Ovary (tissue), 3 donors: ENCODE measurements at regions not wholly inside any gene's neighbourhood (a gene's known extent, or its start where the extent isn't known, plus 50 kb on each side); places are given as distances from the start of the nearest gene placed in this dataset.

Experiments
- EP300 ChIP-seq: sonication (generic); formaldehyde crosslinking; IDR thresholded peaks from one replicate; pipeline ENCODE4 v1.6.1; 2017; ENCODE audit warnings: antibody characterized with exemption
- POLR2A ChIP-seq: fragments of 450-650 bp; IDR thresholded peaks from one replicate; pipeline ENCODE4 v1.6.1; 2017; ENCODE audit warnings: antibody characterized with exemption, mild to moderate bottlenecking, moderate library complexity
- TF ChIP-seq, protein P1 (sequence below), 3 donors: fragments of 450-650 bp in 2 of 3; fragments of 200-600 bp in 1 of 3; IDR thresholded peaks; one replicate each; pipeline versions ENCODE4 v1.5.1 to v1.8.0; 2016 to 2022; ENCODE audit warnings: antibody characterized with exemption in 3 of 3, mild to moderate bottlenecking in 1 of 3
- donor health status: DM: no; HTN: no; CAD: no.

DNA sequence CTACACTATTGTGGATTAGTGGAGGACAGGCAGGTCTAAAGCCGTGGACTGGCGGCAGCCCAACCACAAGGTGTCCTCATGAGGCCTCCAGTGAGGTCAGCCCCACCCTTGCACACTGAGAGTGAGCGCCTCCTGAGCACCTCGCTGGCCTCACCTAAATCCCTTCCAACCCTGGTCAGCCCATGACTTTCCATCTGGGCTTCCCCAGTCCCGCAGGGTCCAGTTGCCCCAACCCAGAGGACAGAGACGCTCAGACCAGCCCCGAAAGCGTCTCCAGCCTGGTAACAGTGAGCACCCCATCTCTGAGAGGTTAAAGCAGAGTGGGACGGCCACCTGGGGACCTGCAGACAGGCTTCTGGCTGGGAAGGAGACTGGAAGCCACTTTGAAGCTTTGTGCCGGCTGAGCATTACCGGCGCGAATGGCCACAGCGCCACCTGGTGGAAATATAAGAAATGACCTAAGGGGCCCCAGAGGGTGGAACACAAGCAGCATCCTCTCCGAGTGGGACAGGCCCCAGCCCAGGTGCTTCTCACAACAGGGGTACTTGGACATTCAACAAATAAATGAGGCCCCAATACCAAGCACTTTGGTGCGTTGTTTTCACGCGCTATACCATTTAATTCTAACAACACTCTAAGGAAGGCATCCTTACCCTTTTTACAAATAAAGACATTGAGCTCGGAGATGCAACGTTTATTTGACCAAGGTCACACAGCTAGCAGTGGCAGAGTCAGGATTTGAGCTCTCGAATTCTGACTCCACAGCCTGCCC lies 65.7 kb upstream of the TOP1 start:
- TF ChIP-seq, protein P1, sequence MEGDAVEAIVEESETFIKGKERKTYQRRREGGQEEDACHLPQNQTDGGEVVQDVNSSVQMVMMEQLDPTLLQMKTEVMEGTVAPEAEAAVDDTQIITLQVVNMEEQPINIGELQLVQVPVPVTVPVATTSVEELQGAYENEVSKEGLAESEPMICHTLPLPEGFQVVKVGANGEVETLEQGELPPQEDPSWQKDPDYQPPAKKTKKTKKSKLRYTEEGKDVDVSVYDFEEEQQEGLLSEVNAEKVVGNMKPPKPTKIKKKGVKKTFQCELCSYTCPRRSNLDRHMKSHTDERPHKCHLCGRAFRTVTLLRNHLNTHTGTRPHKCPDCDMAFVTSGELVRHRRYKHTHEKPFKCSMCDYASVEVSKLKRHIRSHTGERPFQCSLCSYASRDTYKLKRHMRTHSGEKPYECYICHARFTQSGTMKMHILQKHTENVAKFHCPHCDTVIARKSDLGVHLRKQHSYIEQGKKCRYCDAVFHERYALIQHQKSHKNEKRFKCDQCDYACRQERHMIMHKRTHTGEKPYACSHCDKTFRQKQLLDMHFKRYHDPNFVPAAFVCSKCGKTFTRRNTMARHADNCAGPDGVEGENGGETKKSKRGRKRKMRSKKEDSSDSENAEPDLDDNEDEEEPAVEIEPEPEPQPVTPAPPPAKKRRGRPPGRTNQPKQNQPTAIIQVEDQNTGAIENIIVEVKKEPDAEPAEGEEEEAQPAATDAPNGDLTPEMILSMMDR (IDR thresholded peaks at IDR 0.05): peak; percentile 71 to 91 (median 72)
- TF ChIP-seq EP300 (no peak), POLR2A (no peak)
